ENCODE measurements at regions not wholly inside any gene's neighbourhood (a gene's known extent, or its start where the extent isn't known, plus 50 kb on each side); places are given as distances from the start of the nearest gene placed in this dataset.

- Histone ChIP-seq H3K4me3 (no peak overlapping the region), H3K27ac (no peak overlapping the region)
- no peak for TF ChIP-seq CTCF (IDR thresholded peaks at IDR 0.05)
- DNase-seq (ENCODE audit: low spot score): peak; percentile 61
Measured at GRCh38 chr1:234922987-234923386, 205.7 kb downstream of the TOMM20 start.

DNA sequence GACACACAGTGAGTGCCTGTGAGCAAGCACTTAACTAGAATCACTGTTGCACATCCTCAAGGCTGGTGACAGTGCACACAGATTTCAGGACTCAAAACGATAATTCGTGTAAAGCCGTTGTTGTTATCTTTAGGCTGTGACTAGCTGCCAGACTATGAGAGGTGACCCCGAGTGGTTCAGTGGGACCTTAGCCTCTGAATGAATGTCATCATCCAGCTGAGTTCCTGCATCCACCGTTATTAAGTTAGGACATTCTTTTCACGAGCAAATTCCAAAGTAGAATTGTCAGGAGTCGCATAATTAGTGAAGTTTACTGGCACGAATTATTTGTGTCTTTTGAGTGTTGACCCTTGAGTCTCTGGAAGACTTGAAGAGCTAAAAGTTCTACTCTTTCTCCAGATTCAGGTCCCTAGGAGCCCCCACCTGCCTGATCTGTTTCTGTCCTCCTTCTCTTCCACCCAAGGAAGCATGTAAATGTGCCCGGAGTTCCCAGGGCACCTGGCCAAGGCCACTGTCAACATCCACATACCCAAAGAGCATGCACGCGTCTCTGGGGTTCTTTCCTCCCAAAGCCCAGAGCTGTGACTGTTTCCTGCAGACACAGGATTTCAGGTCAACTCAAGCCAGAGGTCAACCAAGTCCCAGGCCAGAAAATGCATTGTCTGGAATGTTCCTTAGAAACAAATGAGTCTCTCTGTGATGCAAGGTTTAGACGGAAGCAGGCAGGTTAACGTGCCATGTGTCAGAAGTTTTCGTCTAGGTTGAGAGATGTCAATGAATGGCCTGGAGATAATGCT lies 207.2 kb downstream of the TOMM20 start:
- no peak for DNase-seq (ENCODE audit: low spot score)
- no peak overlapping the region for H3K4me3 ChIP-seq
- H3K27ac ChIP-seq: peak overlapping the region; percentile 48 to 75
- no peak for TF ChIP-seq CTCF (IDR thresholded peaks at IDR 0.05)

- Histone ChIP-seq H3K4me3 (no peak overlapping the region), H3K27ac (peak overlapping the region; percentile 48 to 75)
- DNase-seq (ENCODE audit: low spot score): no peak
- no peak for TF ChIP-seq CTCF (IDR thresholded peaks at IDR 0.05)
Measured at GRCh38 chr1:234920843-234921140, 207.8 kb downstream of the TOMM20 start.

- Histone ChIP-seq H3K4me3 (no peak overlapping the region), H3K27ac (peak overlapping the region; percentile 75 to 90)
- no peak for TF ChIP-seq CTCF (IDR thresholded peaks at IDR 0.05)
- DNase-seq (ENCODE audit: low spot score): no peak
Measured at GRCh38 chr1:234920136-234920842, 208.3 kb downstream of the TOMM20 start.

- no peak for TF ChIP-seq CTCF (IDR thresholded peaks at IDR 0.05)
- H3K27ac ChIP-seq: peak overlapping the region; percentile 75 to 90
- H3K4me3 ChIP-seq: no peak overlapping the region
- DNase-seq (ENCODE audit: low spot score): no peak
Measured at GRCh38 chr1:234918961-234919761, 209.5 kb downstream of the TOMM20 start.

- peak overlapping the region; percentile 75 to 90 for H3K27ac ChIP-seq
- DNase-seq (ENCODE audit: low spot score): no peak
- TF ChIP-seq CTCF (IDR thresholded peaks at IDR 0.05): no peak
- no peak overlapping the region for H3K4me3 ChIP-seq
Measured at GRCh38 chr1:234918181-234918841, 210.3 kb downstream of the TOMM20 start.
